Peyer's patch (tissue), 4 donors: ENCODE measurements at regions not wholly inside any gene's neighbourhood (a gene's known extent, or its start where the extent isn't known, plus 50 kb on each side); places are given as distances from the start of the nearest gene placed in this dataset.
A peak's percentile ranks its signal among the peaks of the same experiment; 100 is the strongest.

ENCODE experiments used
- DNase-seq, 3 donors: peaks; one replicate each; pipeline ENCODE4 v3.0.0-alpha.2; 2017 to 2019
- H3K27ac ChIP-seq, 4 donors: fragments of 200-600 bp; sonication (generic); one replicate each; pipeline ENCODE4 v1.5.1; 2016 to 2019
- H3K27me3 ChIP-seq, 2 donors: fragments of 200-600 bp; sonication (generic); one replicate each; pipeline ENCODE4 v1.5.1; 2019
- H3K36me3 ChIP-seq, 3 donors: fragments of 200-600 bp; sonication (generic); one replicate each; pipeline ENCODE4 v1.5.1; 2016 to 2019
- H3K4me1 ChIP-seq, 4 donors: fragments of 200-600 bp; sonication (generic); one replicate each; pipeline ENCODE4 v1.5.1; 2016 to 2019
- H3K4me3 ChIP-seq, 4 donors: fragments of 200-600 bp; sonication (generic); 1 replicate in 3 of 4; 2 replicates in 1 of 4; pipeline ENCODE4 v1.5.1; 2016 to 2019; ENCODE audit warnings: mild to moderate bottlenecking in 1 of 4
- H3K9me3 ChIP-seq, 4 donors: fragments of 200-600 bp; sonication (generic); one replicate each; pipeline ENCODE4 v1.5.1; 2016 to 2019; ENCODE audit warnings: mild to moderate bottlenecking in 1 of 4
- POLR2A ChIP-seq, 2 donors: fragments of 450-650 bp; IDR thresholded peaks; one replicate each; pipeline ENCODE4 v1.5.1; 2017; ENCODE audit warnings: antibody characterized with exemption in 2 of 2, mild to moderate bottlenecking in 2 of 2, moderate library complexity in 2 of 2
- TF ChIP-seq, protein P1 (sequence below), 6 experiments: fragments of 450-650 bp in 4 of 6; fragments of 200-600 bp in 2 of 6; sonication (generic) in 1 of 6; IDR thresholded peaks; one replicate each; pipeline ENCODE4 v1.5.1; 2017 to 2019; ENCODE audit warnings: antibody characterized with exemption in 6 of 6, mild to moderate bottlenecking in 3 of 6, moderate library complexity in 1 of 6

DNA sequence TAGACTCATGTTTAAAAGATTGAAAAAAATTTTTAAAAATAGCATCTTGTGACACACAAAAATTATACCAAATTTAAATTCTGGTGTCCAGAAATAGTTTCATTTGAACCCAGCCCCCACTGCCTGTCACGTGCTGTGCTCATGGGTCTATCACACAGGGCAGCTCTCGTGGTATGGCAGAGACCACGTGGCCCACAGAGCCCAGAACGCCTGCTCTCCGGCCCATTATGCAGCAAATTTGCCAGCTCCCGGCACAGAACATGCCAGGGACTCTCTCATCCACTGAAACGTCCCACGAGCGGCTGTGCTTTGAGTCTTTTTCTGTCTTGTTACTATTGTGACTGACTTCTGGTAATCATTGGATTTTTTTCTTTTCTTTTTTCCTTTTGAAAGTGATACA lies 224.3 kb downstream of the TTLL2 start:
- Histone ChIP-seq H3K27me3 (no peaks in the 10 kb centered on the region), H3K27ac (no peak overlapping the region), H3K4me1 (peaks cover 0 to 11% (median 0%) of the 10 kb centered on the region in 4 donors), H3K4me3 (no peak overlapping the region), H3K9me3 (no peaks in the 10 kb centered on the region), H3K36me3 (no peaks in the 10 kb centered on the region)
- TF ChIP-seq, protein P1, sequence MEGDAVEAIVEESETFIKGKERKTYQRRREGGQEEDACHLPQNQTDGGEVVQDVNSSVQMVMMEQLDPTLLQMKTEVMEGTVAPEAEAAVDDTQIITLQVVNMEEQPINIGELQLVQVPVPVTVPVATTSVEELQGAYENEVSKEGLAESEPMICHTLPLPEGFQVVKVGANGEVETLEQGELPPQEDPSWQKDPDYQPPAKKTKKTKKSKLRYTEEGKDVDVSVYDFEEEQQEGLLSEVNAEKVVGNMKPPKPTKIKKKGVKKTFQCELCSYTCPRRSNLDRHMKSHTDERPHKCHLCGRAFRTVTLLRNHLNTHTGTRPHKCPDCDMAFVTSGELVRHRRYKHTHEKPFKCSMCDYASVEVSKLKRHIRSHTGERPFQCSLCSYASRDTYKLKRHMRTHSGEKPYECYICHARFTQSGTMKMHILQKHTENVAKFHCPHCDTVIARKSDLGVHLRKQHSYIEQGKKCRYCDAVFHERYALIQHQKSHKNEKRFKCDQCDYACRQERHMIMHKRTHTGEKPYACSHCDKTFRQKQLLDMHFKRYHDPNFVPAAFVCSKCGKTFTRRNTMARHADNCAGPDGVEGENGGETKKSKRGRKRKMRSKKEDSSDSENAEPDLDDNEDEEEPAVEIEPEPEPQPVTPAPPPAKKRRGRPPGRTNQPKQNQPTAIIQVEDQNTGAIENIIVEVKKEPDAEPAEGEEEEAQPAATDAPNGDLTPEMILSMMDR (IDR thresholded peaks at IDR 0.05): no peak
- TF ChIP-seq POLR2A (IDR thresholded peaks at IDR 0.05): no peak
- DNase-seq: no peak

DNA sequence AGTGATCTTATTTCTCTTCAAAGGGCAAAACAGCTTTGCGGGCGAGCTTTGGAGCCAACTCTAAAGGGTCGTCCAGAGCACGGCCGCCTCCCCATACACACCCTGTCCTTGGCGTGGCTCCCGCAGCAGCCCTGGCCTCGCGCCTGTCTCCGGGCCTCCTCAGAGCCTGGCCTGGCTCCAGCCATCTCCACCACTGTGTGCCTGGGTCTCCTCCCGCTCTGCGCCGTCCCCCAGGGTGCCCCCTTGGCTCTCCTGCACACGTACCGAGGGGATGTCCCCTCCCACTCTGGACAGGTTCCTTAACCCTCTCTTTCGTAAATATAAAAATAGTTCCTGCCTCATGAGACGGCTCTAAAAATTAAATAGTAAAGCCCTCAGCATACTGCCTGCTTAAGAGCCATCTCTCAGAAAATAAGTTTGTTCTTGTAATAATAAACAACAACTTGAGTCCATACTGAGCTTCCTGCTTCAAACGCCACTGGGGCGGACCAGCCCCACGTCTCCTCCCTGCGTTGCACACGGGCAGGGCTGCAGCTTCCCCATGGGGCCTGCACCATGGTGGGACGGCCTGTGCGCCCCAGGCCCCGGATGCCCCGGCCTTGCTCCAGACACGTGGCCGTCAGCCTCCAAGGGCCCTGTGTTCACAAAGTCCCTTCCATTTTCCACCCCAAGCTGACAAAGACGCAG lies 226.2 kb downstream of the TTLL2 start:
- Histone ChIP-seq H3K36me3 (no peaks in the 10 kb centered on the region), H3K4me1 (peaks cover 0 to 11% (median 0%) of the 10 kb centered on the region in 4 donors), H3K9me3 (no peaks in the 10 kb centered on the region), H3K4me3 (no peak overlapping the region), H3K27me3 (no peaks in the 10 kb centered on the region), H3K27ac (peak overlapping the region in 1 of 4 donors; percentile 34)
- DNase-seq: peak in 2 of 3 donors; percentile 74 to 79
- no peak for TF ChIP-seq POLR2A (IDR thresholded peaks at IDR 0.05)

DNA sequence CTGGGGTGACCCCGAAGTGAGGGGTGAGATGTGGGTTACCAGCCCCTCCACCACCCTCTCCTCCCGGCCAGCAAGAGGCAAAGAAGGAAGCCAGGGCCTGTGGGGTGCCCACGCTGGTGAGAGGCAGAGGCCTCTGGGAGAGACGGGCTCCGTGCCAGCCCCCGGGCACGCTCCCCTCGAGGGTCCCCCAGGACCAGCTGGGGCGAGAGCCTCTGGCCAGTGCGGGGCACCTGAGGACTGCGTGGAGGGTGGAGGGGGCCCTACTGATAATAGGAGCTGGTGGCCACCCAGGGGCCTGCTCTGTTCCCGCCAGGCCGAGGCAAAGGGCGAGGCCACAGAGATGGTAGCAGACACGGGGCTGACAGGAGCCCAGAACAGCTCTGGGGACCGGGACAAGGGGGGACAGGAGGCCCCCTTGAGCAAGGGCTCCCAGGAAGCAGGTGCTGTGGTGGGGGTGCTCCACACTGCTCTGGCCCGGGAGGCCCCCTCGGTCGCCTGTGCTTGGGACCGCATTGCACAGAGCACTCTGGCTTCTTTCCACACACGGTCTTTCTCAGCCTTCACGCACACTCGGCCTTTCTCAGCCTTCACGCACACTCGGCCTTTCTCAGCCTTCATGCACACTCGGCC lies 226.9 kb downstream of the TTLL2 start:
- Histone ChIP-seq H3K27ac (peak overlapping the region in 1 of 4 donors; percentile 34), H3K4me1 (peaks cover 0 to 11% (median 0%) of the 10 kb centered on the region in 4 donors), H3K4me3 (no peak overlapping the region), H3K36me3 (no peaks in the 10 kb centered on the region), H3K9me3 (no peaks in the 10 kb centered on the region), H3K27me3 (no peaks in the 10 kb centered on the region)
- DNase-seq: no peak
- TF ChIP-seq POLR2A (IDR thresholded peaks at IDR 0.05): no peak

DNA sequence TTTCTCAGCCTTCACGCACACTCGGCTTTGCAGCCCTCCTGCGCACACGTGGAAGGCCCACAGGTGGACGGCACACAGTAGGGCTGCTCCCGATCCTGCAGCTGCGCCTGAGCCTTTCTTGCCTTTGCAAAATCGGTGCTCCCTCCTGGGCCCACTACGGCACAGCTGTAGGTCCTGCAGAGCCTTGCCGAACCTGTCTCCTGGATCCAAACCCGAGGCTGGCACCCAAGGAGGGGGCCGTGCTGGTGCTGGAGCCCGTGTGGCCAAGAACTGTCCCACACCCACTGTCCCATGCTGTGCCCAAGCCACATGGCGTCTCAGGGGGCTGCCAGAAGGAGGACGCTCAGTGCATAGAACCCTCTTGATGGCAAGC lies 227.4 kb downstream of the TTLL2 start:
- Histone ChIP-seq H3K27me3 (no peaks in the 10 kb centered on the region), H3K36me3 (no peaks in the 10 kb centered on the region), H3K9me3 (no peaks in the 10 kb centered on the region), H3K4me3 (no peak overlapping the region), H3K27ac (no peak overlapping the region), H3K4me1 (peaks cover 0 to 11% (median 0%) of the 10 kb centered on the region in 4 donors)
- no peak for DNase-seq
- no peak for TF ChIP-seq POLR2A (IDR thresholded peaks at IDR 0.05)
- TF ChIP-seq, protein P1 (IDR thresholded peaks at IDR 0.05): no peak

DNA sequence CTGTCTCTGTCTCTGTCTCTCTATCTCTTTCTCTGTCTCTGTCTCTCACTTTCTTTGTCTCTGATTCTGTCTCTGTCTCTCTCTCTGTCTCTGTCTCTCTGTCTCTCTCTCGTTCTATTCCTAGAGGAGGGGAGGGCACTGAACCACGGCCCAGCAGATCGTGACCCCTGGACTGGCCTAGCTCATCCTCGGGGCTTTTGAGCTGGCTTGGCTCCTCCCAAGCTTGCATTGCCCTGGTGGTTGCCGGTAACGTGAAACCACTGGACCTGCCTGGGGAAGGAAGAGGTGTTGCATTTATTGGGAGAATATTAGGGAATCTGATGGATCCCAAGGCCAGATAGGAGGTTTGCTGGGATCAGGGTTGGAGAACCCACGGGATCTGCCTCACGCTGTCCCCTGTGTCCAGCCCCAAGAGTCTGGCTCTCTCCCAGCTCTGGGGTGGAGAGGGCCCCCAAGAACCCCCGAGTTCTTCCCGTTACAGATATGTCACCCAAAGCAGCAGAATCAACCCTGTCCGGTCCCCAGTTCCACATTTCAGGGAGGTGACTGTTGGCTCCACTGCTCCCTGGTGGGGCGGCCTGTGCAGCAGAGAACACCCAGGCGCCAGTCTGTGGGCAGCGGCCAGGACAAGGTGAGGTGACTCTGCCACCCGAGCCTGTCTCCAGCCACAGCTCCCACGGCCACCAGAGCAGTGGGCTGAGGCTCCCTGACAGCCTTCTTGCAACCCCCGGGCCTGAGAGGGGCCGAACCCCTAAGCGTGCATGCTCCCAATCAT lies 228.3 kb downstream of the TTLL2 start:
- no peak overlapping the region for H3K4me3 ChIP-seq
- H3K4me1 ChIP-seq: peaks cover 0 to 11% (median 0%) of the 10 kb centered on the region in 4 donors
- H3K36me3 ChIP-seq: no peaks in the 10 kb centered on the region
- TF ChIP-seq, protein P1 (IDR thresholded peaks at IDR 0.05): no peak
- TF ChIP-seq POLR2A (IDR thresholded peaks at IDR 0.05): no peak
- no peak for DNase-seq
- H3K27ac ChIP-seq: no peak overlapping the region
- no peaks in the 10 kb centered on the region for H3K9me3 ChIP-seq
- H3K27me3 ChIP-seq: no peaks in the 10 kb centered on the region

DNA sequence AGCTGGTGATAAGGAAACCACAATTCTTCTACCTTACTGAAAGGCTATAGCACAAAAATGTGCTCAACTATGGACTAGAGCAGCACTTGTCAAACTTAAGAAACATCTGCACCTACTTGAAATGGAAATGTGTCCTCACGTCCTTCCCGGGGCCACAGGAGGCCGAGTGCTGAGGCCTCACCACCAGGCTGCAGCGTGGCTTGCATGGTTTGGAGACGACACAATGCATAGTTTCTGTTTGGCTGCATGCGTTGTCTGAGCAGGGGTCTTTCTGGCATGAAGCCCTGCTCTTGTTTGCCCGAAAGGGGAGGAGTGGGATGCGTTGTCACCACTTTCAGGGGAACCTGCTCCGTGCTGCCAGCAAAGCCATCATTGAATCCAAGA lies 228.8 kb downstream of the TTLL2 start:
- no peaks in the 10 kb centered on the region for H3K36me3 ChIP-seq
- H3K27me3 ChIP-seq: no peaks in the 10 kb centered on the region
- no peak for DNase-seq
- H3K27ac ChIP-seq: no peak overlapping the region
- TF ChIP-seq, protein P1 (IDR thresholded peaks at IDR 0.05): no peak
- no peak for TF ChIP-seq POLR2A (IDR thresholded peaks at IDR 0.05)
- no peak overlapping the region for H3K4me3 ChIP-seq
- H3K4me1 ChIP-seq: peaks cover 0 to 13% (median 0%) of the 10 kb centered on the region in 4 donors
- no peaks in the 10 kb centered on the region for H3K9me3 ChIP-seq
